D721Med (cell line): ENCODE measurements at regions not wholly inside any gene's neighbourhood (a gene's known extent, or its start where the extent isn't known, plus 50 kb on each side); places are given as distances from the start of the nearest gene placed in this dataset.
"Not testable (repeated sequence)": the region's sequence is repeated elsewhere in the genome, so short reads cannot be mapped to it uniquely, and the experiment has no call there.

ENCODE experiments used
- DNase-seq: peaks from one replicate; pipeline ENCODE4 v3.0.0; 2011; ENCODE audit warnings: low spot score; ENCODE audit not compliant: insufficient read length
- FAIRE-seq: peaks from 2 replicates; lab custom pipeline; 2011; peaks lifted over from hg19 to GRCh38; lab: Jason Lieb, UNC
- CTCF ChIP-seq: IDR thresholded peaks from 2 replicates; pipeline ENCODE4 v1.5.1; 2012; ENCODE audit warnings: mild to moderate bottlenecking, control low read depth; ENCODE audit not compliant: insufficient read depth; ENCODE audit errors: missing control alignments

DNA sequence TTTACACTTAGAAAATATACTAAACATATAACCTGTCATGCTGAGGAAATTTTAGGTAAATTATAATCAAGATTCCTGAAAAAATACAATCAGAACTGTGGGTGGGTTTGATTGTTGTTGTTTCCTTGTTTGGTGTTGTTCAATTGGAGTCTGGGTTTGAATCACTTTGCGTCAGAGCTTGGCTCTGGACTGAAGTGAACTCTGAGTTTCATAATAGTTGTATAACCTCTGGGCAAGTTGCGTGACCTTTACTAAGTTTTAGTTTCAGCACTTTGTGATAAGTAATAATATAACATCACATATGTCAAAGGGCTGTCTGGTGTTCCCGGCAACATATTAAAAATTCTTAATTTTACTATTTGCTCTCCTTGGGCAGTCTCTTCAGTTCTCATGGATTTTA, 758.1 kb downstream of the RAPGEF2 start:
- FAIRE-seq, result no peak
- TF ChIP-seq CTCF, result no peak

GRCh38 chr4:159864337-159864736, 761.5 kb downstream of the RAPGEF2 start:
- FAIRE-seq, result no peak
- DNase-seq, result no peak
- TF ChIP-seq CTCF, result no peak

More for the DNA sequence above, 758.1 kb downstream of the RAPGEF2 start:
- no peak for DNase-seq

DNA sequence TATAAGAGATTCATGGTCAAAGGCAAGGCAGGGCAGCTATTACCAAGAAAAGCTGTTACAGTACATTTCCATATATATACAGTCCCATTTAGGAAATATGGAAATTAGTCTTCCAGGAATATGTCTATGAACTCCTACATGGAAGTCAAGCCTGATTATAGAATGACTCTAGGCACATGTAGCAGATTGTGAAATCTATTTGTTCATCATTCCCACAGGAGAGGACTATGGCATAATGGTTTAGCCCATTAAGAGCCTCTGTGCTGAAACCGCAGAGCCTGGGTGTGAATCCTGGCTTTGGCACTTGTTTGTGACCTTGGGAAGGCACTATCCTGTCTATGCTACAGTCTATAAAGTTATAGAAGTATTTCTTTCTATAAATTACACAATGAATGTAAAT, 764.8 kb downstream of the RAPGEF2 start:
- no peak for FAIRE-seq
- TF ChIP-seq CTCF, result no peak
- no peak for DNase-seq

GRCh38 chr4:159868936-159869335, 766.1 kb downstream of the RAPGEF2 start:
- not testable (repeated sequence) for FAIRE-seq, DNase-seq

GRCh38 chr4:159871141-159871540, 768.3 kb downstream of the RAPGEF2 start:
- no peak for TF ChIP-seq CTCF
- DNase-seq, result no peak
- no peak for FAIRE-seq

DNA sequence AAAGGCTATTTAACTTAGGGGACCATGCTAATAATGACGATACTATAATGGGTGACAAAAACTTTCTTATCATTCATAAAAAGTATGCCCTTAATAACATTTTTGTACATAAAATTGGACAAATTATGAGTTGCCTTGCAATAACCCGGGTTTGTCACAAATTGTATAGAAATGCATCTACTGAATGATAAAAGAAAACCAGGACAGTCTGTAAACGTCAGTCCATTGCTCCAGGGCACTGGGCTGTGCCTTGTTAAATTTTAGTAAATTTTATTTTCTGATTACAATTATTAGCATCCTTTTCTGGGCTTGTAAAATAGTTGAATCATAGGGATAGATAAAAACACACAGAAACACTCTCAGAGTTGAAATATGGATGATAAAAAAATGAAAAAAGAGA, 778.3 kb downstream of the RAPGEF2 start:
- no peak for TF ChIP-seq CTCF
- no peak for DNase-seq
- no peak for FAIRE-seq

DNA sequence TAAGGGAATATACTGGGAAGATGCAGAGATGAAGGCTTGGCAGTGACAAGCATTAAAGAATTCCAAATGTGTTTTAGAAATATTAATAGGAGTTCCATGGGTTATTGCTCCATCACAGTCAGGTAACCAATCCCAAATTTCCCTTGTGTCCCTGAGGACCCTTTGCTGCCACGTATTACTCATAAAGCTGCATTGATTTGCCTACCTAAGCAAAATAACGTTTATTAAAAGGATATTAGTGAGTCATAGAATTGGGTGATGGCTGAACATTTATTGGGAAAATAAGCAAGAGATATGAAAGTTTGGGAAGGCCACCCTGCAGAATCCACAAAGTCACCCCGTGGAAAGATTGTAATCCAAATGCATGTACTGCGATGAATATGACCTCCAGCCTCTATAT, 782.1 kb downstream of the RAPGEF2 start:
- no peak for FAIRE-seq
- no peak for TF ChIP-seq CTCF
- no peak for DNase-seq

GRCh38 chr4:159899596-159899995, 796.7 kb downstream of the RAPGEF2 start:
- no peak for TF ChIP-seq CTCF
- FAIRE-seq (no peak), DNase-seq (no peak)
